Activated T-cell treated with anti-CD3 and anti-CD28 coated beads, Interleukin-2, amount 50 U/mL, for 4 hours (primary cell): ENCODE measurements at regions not wholly inside any gene's neighbourhood (a gene's known extent, or its start where the extent isn't known, plus 50 kb on each side); places are given as distances from the start of the nearest gene placed in this dataset.
"Not testable (repeated sequence)": the region's sequence is repeated elsewhere in the genome, so short reads cannot be mapped to it uniquely, and the experiment has no call there.

Source experiments
- ATAC-seq, 2 donors: fragments of 200-7000 bp; cut with Tn5 transposase; one replicate each; pipeline ENCODE4 v1.10.0; 2021
- DNase-seq: peaks from one replicate; pipeline ENCODE4 v3.0.0-alpha.2; 2020
- H3K27me3 Mint-ChIP-seq: one replicate; pipeline ENCODE4 v1.8.0; 2021; ENCODE audit warnings: low read depth, mixed read lengths
- H3K36me3 Mint-ChIP-seq: one replicate; pipeline ENCODE4 v1.8.0; 2022; ENCODE audit warnings: mixed read lengths; ENCODE audit not compliant: insufficient read depth
- H3K4me1 Mint-ChIP-seq: one replicate; pipeline ENCODE4 v1.8.0; 2021; ENCODE audit warnings: low read depth, mixed read lengths
- H3K4me3 Mint-ChIP-seq: one replicate; pipeline ENCODE4 v1.8.0; 2021; ENCODE audit warnings: mild to moderate bottlenecking, moderate library complexity, mixed read lengths
- H3K9me3 Mint-ChIP-seq: one replicate; pipeline ENCODE4 v1.8.0; 2021; ENCODE audit warnings: mixed read lengths

- Mint-ChIP-seq H3K4me1 (no peaks in the 10 kb centered on the region), H3K36me3 (no peaks in the 10 kb centered on the region), H3K27me3 (no peaks in the 10 kb centered on the region), H3K9me3 (peaks cover 16% of the 10 kb centered on the region), H3K4me3 (no peak overlapping the region)
- no peak for DNase-seq
- no peak for ATAC-seq
Measured at GRCh38 chr19:28607066-28607583, 605.8 kb downstream of the UQCRFS1 start.

- no peaks in the 10 kb centered on the region for H3K27me3 Mint-ChIP-seq
- peaks cover 16% of the 10 kb centered on the region for H3K9me3 Mint-ChIP-seq
- DNase-seq (no peak), ATAC-seq (no peak)
- no peaks in the 10 kb centered on the region for H3K4me1 Mint-ChIP-seq
- H3K36me3 Mint-ChIP-seq = no peaks in the 10 kb centered on the region
- H3K4me3 Mint-ChIP-seq = no peak overlapping the region
Measured at GRCh38 chr19:28606269-28607032, 606.5 kb downstream of the UQCRFS1 start.

DNA sequence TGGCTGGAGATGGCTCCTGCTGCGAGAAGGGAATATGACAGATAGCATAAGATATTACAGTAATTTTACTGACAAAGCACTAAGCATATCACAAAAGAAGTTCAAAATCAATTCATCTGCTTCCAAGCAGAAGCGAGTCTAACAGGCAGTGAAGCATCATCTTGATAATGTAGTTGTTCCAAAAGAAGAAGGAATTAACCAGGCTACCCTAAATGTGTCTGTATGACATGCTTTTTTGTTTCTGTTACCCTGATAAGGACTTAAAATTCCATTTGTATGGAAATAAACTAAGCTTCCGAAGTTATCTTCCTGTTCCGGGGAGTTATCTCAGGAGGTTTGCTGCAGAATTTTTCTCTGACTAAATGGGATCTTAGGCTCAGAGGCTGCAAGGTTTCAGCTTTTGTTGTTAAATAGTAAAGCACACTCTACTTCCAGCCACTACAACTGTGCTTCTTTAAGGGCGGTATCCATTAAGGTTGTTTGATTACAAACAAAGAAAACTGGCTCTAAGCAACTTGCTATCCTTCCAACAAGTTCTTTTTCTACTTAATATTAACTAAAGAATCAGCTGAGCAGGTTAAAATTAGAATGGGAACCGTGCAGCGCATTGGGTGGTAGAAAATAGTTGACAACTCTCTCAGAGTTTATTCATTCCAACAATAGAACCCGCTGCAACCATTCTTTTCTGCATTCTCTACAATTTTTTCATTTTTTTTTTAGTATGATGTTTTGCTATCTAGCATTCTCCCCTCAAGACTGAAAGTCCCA, 607.3 kb downstream of the UQCRFS1 start:
- no peak overlapping the region for H3K4me3 Mint-ChIP-seq
- H3K4me1 Mint-ChIP-seq = no peaks in the 10 kb centered on the region
- no peak for ATAC-seq
- no peak for DNase-seq
- no peaks in the 10 kb centered on the region for H3K36me3 Mint-ChIP-seq
- H3K27me3 Mint-ChIP-seq = no peaks in the 10 kb centered on the region
- peaks cover 16% of the 10 kb centered on the region for H3K9me3 Mint-ChIP-seq

DNA sequence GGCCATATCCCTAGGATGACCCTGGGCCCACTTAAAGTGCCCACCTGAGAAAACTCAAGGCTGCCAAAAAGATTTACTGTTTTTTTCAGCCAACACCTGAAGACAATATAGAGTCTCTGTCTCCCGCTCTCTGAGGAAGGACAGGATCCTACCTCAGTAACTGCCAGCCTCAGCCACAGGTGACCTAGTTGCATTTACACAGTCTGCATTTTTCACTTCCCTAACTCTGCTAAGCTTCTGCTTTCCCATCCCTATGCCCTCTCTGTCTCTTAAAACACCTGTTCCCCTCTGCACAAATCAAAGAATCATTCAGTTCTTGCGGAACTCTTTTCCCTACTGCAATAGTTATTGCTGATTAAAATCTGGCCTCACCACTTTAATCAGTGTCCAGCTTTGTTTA, 609.5 kb downstream of the UQCRFS1 start:
- no peaks in the 10 kb centered on the region for H3K4me1 Mint-ChIP-seq
- no peak overlapping the region for H3K4me3 Mint-ChIP-seq
- no peak for DNase-seq
- ATAC-seq = no peak
- H3K9me3 Mint-ChIP-seq = peaks cover 16% of the 10 kb centered on the region
- H3K27me3 Mint-ChIP-seq = no peaks in the 10 kb centered on the region
- no peaks in the 10 kb centered on the region for H3K36me3 Mint-ChIP-seq

GRCh38 chr19:28602675-28603298, 610.2 kb downstream of the UQCRFS1 start:
- Mint-ChIP-seq H3K36me3 (no peaks in the 10 kb centered on the region), H3K4me3 (no peak overlapping the region), H3K27me3 (no peaks in the 10 kb centered on the region), H3K9me3 (peaks cover 16% of the 10 kb centered on the region), H3K4me1 (no peaks in the 10 kb centered on the region)
- ATAC-seq = no peak
- no peak for DNase-seq

DNA sequence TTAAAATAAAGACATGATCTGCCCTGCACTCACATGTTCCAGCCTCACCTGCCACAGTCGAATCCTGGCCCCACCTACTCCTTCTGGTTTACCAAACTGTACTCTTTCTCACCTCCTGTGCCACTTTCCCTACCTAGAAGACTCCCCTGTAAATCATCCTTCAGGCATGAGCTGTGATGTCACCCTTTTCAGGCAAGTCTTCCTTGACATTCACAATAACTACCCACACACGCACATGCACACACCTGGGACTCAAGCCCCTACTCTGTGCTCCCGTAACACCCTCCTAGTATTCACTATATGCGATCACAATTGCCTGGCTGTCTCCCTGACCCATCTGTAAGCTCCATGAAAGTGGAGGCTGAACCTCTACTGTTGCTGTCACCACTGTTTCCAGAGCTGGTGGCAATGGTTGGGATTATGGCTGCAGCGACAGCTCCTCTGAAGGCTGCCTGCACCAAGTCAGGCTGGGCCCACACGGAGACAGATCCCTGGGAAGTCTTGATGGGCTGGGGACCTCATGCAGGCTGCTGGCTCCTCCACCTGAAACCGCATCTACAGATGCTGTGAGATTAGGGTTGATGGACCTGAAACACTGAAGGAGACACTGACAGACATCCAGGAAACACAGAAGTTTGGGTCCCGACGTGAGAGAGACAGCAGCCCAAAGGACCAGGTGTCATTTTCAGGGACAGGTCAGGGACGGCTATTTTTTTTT, 611.1 kb downstream of the UQCRFS1 start:
- H3K9me3 Mint-ChIP-seq = peaks cover 7% of the 10 kb centered on the region
- H3K36me3 Mint-ChIP-seq = no peaks in the 10 kb centered on the region
- no peak overlapping the region for H3K4me3 Mint-ChIP-seq
- H3K27me3 Mint-ChIP-seq = no peaks in the 10 kb centered on the region
- ATAC-seq (no peak), DNase-seq (no peak)
- no peaks in the 10 kb centered on the region for H3K4me1 Mint-ChIP-seq

DNA sequence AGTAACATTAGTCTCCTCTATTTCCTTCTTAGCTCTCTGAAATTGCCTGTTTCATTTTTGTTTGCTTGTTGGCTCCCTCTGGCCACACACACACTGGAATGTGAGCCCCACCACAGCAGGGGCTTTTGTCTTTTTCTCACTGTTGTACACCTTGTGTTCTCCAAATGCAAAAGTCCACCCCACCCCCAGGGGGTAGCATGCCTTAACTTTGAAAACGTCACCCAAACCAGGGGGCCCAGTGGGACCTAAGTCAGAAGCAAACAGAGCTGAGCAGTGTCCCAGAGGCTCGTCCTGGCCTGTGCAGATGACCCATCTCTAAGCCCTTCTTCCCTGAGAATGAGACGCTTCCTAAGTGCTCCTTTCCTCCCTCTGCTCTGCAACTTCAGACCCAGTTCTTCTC, 614.1 kb downstream of the UQCRFS1 start:
- Mint-ChIP-seq H3K36me3 (no peaks in the 10 kb centered on the region), H3K4me1 (no peaks in the 10 kb centered on the region), H3K9me3 (peaks cover 4% of the 10 kb centered on the region), H3K4me3 (no peak overlapping the region), H3K27me3 (no peaks in the 10 kb centered on the region)
- DNase-seq = no peak
- ATAC-seq = no peak

DNA sequence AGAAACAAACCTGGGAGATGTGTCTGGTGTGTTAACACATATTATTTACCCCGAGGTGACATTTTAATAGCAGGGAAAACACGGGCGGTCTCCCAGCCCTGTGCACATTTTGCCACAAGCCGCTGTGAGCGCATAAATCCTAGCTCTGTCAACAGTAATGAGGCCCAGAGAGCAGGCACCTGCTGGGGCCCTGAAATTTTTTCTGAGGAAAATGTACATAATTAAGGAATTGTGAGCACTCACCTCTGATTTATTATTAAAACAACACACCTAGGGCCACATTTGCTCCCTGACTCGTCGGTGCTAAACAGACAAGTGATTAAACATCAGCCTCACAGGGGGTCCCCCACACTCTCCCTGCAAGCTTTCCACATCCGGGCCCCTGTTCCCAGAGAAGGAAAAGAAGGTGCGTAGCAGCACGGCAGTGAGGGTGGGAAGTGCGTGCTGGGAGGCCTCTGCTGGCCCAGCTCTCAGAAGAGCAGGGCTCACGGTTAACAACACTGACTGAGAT, 616.3 kb downstream of the UQCRFS1 start:
- Mint-ChIP-seq H3K4me1 (no peaks in the 10 kb centered on the region), H3K36me3 (no peaks in the 10 kb centered on the region), H3K27me3 (no peaks in the 10 kb centered on the region), H3K9me3 (no peaks in the 10 kb centered on the region), H3K4me3 (no peak overlapping the region)
- DNase-seq (no peak), ATAC-seq (no peak)

DNA sequence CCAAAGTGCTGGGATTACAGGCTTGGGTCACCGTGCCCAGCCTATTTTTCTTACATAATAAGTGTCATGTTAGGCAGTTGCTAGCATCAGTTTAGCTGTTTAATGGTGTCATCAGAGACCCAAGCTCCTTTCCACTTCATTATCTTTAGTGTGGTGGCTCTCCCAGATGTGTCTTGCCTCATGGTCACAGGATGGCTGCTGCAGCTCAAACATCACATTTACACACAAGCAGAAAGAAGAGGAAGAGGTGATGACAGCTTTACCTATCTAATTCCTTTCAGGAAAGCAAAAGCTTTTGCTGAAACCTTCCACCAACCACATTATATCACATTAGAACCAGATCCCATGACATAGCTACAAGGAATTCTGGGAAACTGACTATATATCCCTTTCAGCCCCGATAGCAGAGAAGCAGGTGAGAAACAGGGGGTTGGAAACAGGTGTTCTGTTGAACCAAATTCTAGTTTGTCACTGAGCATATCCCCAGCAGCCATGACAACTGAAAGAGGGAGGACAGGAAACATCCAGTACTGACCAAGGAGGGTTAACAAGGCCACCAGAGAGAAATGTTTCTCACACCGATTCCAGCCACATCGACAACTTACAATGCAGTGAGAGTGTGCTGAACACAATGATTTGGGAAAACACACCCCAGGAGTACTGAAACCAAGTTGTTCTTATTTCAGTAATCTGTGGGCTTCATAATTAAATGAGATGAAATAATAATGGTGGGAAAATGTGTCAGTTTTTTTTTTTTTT, 617.0 kb downstream of the UQCRFS1 start:
- ATAC-seq = no peak
- Mint-ChIP-seq H3K27me3 (no peaks in the 10 kb centered on the region), H3K4me3 (no peak overlapping the region), H3K4me1 (no peaks in the 10 kb centered on the region), H3K9me3 (no peaks in the 10 kb centered on the region), H3K36me3 (no peaks in the 10 kb centered on the region)
- DNase-seq = no peak

DNA sequence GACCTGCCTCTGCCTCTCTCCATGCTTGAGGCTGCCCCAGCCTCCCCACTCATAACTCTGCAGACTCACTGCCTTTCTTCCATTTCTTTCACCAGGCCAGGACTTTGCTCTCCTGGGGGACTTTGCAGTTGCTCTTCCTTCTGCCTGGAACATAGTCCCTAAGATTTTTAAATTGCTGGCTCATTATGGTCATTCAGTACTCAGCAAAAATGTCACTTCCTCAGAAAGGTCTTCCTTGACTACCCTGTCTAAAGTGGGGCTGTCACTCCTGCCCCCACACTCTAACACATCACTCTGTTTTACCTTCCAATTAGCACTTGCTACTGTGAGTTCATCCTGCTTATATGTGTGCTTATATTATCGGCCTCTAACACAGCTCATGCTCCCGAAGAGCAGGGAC, 618.2 kb downstream of the UQCRFS1 start:
- Mint-ChIP-seq H3K4me3 (no peak overlapping the region), H3K4me1 (peaks cover 1% of the 10 kb centered on the region), H3K36me3 (no peaks in the 10 kb centered on the region), H3K27me3 (no peaks in the 10 kb centered on the region), H3K9me3 (no peaks in the 10 kb centered on the region)
- DNase-seq (no peak), ATAC-seq (no peak)

GRCh38 chr19:28589991-28590411, 623.0 kb downstream of the UQCRFS1 start:
- not testable (repeated sequence) for H3K36me3 Mint-ChIP-seq, H3K4me1 Mint-ChIP-seq, DNase-seq, H3K4me3 Mint-ChIP-seq, ATAC-seq, H3K9me3 Mint-ChIP-seq, H3K27me3 Mint-ChIP-seq

DNA sequence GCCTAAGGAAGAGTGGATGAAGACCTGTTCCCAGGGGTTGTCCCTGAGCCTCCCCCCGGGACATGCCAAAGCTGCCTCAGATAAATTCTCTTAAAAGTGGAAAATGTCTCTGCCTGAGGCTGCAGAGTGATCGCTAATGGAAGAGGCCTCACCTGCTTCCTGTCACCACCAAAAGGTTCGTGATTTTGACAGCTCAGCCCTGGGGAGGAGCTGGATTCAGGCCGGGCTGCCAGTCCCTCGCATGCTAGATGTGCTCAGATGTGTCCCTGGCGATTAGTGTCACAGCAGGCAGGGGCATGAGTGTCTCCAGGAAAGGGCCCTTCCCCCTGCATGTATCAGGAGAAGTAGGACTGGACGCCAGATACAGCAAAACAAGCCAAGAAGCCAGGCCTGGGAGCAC, 626.5 kb downstream of the UQCRFS1 start:
- no peaks in the 10 kb centered on the region for H3K9me3 Mint-ChIP-seq

GRCh38 chr19:28585796-28586195, 627.2 kb downstream of the UQCRFS1 start:
- peaks cover 4% of the 10 kb centered on the region for H3K27me3 Mint-ChIP-seq
- DNase-seq (no peak), ATAC-seq (no peak)
- peaks cover 2% of the 10 kb centered on the region for H3K4me1 Mint-ChIP-seq
- H3K9me3 Mint-ChIP-seq = no peaks in the 10 kb centered on the region
- H3K36me3 Mint-ChIP-seq = no peaks in the 10 kb centered on the region
- no peak overlapping the region for H3K4me3 Mint-ChIP-seq

More for the DNA sequence above, 626.5 kb downstream of the UQCRFS1 start:
- no peak for DNase-seq
- H3K27me3 Mint-ChIP-seq = peaks cover 4% of the 10 kb centered on the region
- no peak for ATAC-seq
- no peaks in the 10 kb centered on the region for H3K36me3 Mint-ChIP-seq
- H3K4me3 Mint-ChIP-seq = no peak overlapping the region
- H3K4me1 Mint-ChIP-seq = peaks cover 2% of the 10 kb centered on the region
